WTC11 (cell line): ENCODE measurements at regions not wholly inside any gene's neighbourhood (a gene's known extent, or its start where the extent isn't known, plus 50 kb on each side); places are given as distances from the start of the nearest gene placed in this dataset.

ENCODE experiments used
- CREB1 ChIP-seq: sonication (generic); formaldehyde crosslinking; IDR thresholded peaks from 2 replicates; pipeline ENCODE4 v1.8.0; 2023; ENCODE audit warnings: mild to moderate bottlenecking, missing genetic modification reagents
- E2F1 ChIP-seq: sonication (generic); formaldehyde crosslinking; IDR thresholded peaks from 2 replicates; pipeline ENCODE4 v1.8.0; 2022; ENCODE audit warnings: mild to moderate bottlenecking, missing genetic modification reagents
- E2F4 ChIP-seq: sonication (generic); formaldehyde crosslinking; IDR thresholded peaks from 2 replicates; pipeline ENCODE4 v1.8.1; 2022; ENCODE audit warnings: low read depth, mild to moderate bottlenecking, moderate library complexity, missing genetic modification reagents, borderline replicate concordance
- GRHL2 ChIP-seq: fragments of 250-450 bp; sonication (Bioruptor Pico); IDR thresholded peaks from 2 replicates; pipeline ENCODE4 v1.8.0; 2022; ENCODE audit warnings: mild to moderate bottlenecking, moderate library complexity; ENCODE audit not compliant: insufficient replicate concordance, severe bottlenecking
- HMGXB4 ChIP-seq: sonication (generic); formaldehyde crosslinking; IDR thresholded peaks from 2 replicates; pipeline ENCODE4 v1.8.1; 2023; ENCODE audit warnings: mild to moderate bottlenecking, moderate library complexity, missing genetic modification reagents
- KAT7 ChIP-seq: sonication (generic); formaldehyde crosslinking; IDR thresholded peaks from 2 replicates; pipeline ENCODE4 v1.8.1; 2023; ENCODE audit warnings: missing genetic modification reagents, mild to moderate bottlenecking, borderline replicate concordance
- MXD4 ChIP-seq: fragments of 250-450 bp; sonication (Bioruptor Pico); IDR thresholded peaks from 2 replicates; pipeline ENCODE4 v1.8.0; 2021; ENCODE audit warnings: mild to moderate bottlenecking, moderate library complexity, borderline replicate concordance
- NFATC4 ChIP-seq: fragments of 250-450 bp; sonication (Bioruptor Pico); IDR thresholded peaks from 2 replicates; pipeline ENCODE4 v1.9.0; 2021; ENCODE audit warnings: mild to moderate bottlenecking
- NFYB ChIP-seq: sonication (generic); formaldehyde crosslinking; conservative IDR thresholded peaks from 2 replicates; pipeline ENCODE4 v1.8.0; 2022; ENCODE audit warnings: low read depth, missing genetic modification reagents
- SMAD4 ChIP-seq: sonication (generic); formaldehyde crosslinking; IDR thresholded peaks from 2 replicates; pipeline ENCODE4 v1.8.0; 2022; ENCODE audit warnings: mild to moderate bottlenecking, missing genetic modification reagents
- SP1 ChIP-seq: sonication (generic); formaldehyde crosslinking; conservative IDR thresholded peaks from 2 replicates; pipeline ENCODE4 v1.8.1; 2022; ENCODE audit warnings: missing genetic modification reagents
- TEAD1 ChIP-seq: sonication (generic); formaldehyde crosslinking; IDR thresholded peaks from 2 replicates; pipeline ENCODE4 v1.8.0; 2022; ENCODE audit warnings: mild to moderate bottlenecking, missing genetic modification reagents
- ZNF532 ChIP-seq: fragments of 250-450 bp; sonication (Bioruptor Pico); IDR thresholded peaks from 2 replicates; pipeline ENCODE4 v1.9.0; 2021; ENCODE audit warnings: mild to moderate bottlenecking, borderline replicate concordance
- ZNF671 ChIP-seq: fragments of 250-450 bp; sonication (Bioruptor Pico); IDR thresholded peaks from 2 replicates; pipeline ENCODE4 v1.8.0; 2021; ENCODE audit warnings: mild to moderate bottlenecking
- TF ChIP-seq, protein P1 (sequence below): sonication (generic); formaldehyde crosslinking; IDR thresholded peaks from 2 replicates; pipeline ENCODE4 v1.8.0; 2023; ENCODE audit warnings: mild to moderate bottlenecking, missing genetic modification reagents
- TF ChIP-seq, protein P2 (sequence below): sonication (generic); formaldehyde crosslinking; IDR thresholded peaks from 2 replicates; pipeline ENCODE4 v1.8.0; 2022; ENCODE audit warnings: mild to moderate bottlenecking, missing genetic modification reagents
- TF ChIP-seq, protein P3 (sequence below): sonication (generic); formaldehyde crosslinking; conservative IDR thresholded peaks from 2 replicates; pipeline ENCODE4 v1.8.1; 2022; ENCODE audit warnings: mild to moderate bottlenecking, missing genetic modification reagents
- TF ChIP-seq, protein P4 (sequence below): sonication (generic); formaldehyde crosslinking; IDR thresholded peaks from 2 replicates; pipeline ENCODE4 v1.8.1; 2023; ENCODE audit warnings: mild to moderate bottlenecking, missing genetic modification reagents

- TF ChIP-seq, protein P1, sequence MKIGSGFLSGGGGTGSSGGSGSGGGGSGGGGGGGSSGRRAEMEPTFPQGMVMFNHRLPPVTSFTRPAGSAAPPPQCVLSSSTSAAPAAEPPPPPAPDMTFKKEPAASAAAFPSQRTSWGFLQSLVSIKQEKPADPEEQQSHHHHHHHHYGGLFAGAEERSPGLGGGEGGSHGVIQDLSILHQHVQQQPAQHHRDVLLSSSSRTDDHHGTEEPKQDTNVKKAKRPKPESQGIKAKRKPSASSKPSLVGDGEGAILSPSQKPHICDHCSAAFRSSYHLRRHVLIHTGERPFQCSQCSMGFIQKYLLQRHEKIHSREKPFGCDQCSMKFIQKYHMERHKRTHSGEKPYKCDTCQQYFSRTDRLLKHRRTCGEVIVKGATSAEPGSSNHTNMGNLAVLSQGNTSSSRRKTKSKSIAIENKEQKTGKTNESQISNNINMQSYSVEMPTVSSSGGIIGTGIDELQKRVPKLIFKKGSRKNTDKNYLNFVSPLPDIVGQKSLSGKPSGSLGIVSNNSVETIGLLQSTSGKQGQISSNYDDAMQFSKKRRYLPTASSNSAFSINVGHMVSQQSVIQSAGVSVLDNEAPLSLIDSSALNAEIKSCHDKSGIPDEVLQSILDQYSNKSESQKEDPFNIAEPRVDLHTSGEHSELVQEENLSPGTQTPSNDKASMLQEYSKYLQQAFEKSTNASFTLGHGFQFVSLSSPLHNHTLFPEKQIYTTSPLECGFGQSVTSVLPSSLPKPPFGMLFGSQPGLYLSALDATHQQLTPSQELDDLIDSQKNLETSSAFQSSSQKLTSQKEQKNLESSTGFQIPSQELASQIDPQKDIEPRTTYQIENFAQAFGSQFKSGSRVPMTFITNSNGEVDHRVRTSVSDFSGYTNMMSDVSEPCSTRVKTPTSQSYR: no peak
- no peak for TF ChIP-seq MXD4 (CRISPR knock-in tag)
- TF ChIP-seq NFATC4 (CRISPR knock-in tag): no peak
- TF ChIP-seq, protein P2, sequence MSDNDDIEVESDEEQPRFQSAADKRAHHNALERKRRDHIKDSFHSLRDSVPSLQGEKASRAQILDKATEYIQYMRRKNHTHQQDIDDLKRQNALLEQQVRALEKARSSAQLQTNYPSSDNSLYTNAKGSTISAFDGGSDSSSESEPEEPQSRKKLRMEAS (CRISPR knock-in tag): no peak; the same call in 1 of the 2 replicates
- TF ChIP-seq E2F4: no peak
- TF ChIP-seq NFYB (CRISPR knock-in tag): no peak
- peak; percentile 40; the same call in 1 of the 2 replicates for TF ChIP-seq E2F1 (CRISPR knock-in tag)
- 0 out of 2 replicates have a peak, but pooled peaks have one; percentile 13 for TF ChIP-seq SP1 (CRISPR knock-in tag)
- TF ChIP-seq ZNF671 (CRISPR knock-in tag): no peak
- TF ChIP-seq HMGXB4 (CRISPR knock-in tag): peak; percentile 60; the same call in 1 of the 2 replicates
- TF ChIP-seq GRHL2 (CRISPR knock-in tag): no peak
- no peak for TF ChIP-seq TEAD1 (CRISPR knock-in tag)
- TF ChIP-seq KAT7 (CRISPR knock-in tag): no peak; the same call in 1 of the 2 replicates
- no peak for TF ChIP-seq SMAD4 (CRISPR knock-in tag)
- no peak for TF ChIP-seq ZNF532 (CRISPR knock-in tag)
- TF ChIP-seq, protein P3, sequence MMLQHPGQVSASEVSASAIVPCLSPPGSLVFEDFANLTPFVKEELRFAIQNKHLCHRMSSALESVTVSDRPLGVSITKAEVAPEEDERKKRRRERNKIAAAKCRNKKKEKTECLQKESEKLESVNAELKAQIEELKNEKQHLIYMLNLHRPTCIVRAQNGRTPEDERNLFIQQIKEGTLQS (CRISPR knock-in tag): no peak
- TF ChIP-seq CREB1 (CRISPR knock-in tag): no peak
- TF ChIP-seq, protein P4, sequence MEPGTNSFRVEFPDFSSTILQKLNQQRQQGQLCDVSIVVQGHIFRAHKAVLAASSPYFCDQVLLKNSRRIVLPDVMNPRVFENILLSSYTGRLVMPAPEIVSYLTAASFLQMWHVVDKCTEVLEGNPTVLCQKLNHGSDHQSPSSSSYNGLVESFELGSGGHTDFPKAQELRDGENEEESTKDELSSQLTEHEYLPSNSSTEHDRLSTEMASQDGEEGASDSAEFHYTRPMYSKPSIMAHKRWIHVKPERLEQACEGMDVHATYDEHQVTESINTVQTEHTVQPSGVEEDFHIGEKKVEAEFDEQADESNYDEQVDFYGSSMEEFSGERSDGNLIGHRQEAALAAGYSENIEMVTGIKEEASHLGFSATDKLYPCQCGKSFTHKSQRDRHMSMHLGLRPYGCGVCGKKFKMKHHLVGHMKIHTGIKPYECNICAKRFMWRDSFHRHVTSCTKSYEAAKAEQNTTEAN (CRISPR knock-in tag): no peak
Measured at GRCh38 chr10:21173802-21174714, 276.9 kb upstream of the NEBL start (continued).
